ENCODE measurements at regions not wholly inside any gene's neighbourhood (a gene's known extent, or its start where the extent isn't known, plus 50 kb on each side); places are given as distances from the start of the nearest gene placed in this dataset.

- no peak overlapping the region for H3K27ac ChIP-seq
- H3K4me1 ChIP-seq (replicated peaks; ENCODE audit: insufficient read depth): peaks cover 4% of the 10 kb centered on the region
- ChIA-PET CTCF (interaction anchor here (0.6 kb wide), 1 partner anchor 77 kb away, joined by 6 read pairs; no protein-coding TSS in a partner anchor), POLR2A (ENCODE audit: unreplicated experiment) (no interaction called here)
- intact Hi-C loops (cut with micrococcal nuclease; ENCODE audit: unreplicated experiment): loop anchor here (10.0 kb wide), 1 partner anchor 249 kb away; no protein-coding TSS in a partner anchor
- no TSS peak for BruUV-seq (replicated peaks)
- no peaks in the 10 kb centered on the region; the same call in 1 of the 2 replicates for H3K9me3 ChIP-seq (ENCODE audit: insufficient read depth, low read depth)
- no peak overlapping the region for H3K4me2 ChIP-seq
- H3F3A ChIP-seq (ENCODE audit: insufficient read depth, low read depth): no peaks in the 10 kb centered on the region
- H3K27me3 ChIP-seq (ENCODE audit: insufficient read depth, low read depth): no peaks in the 10 kb centered on the region
- H3K9me2 ChIP-seq (ENCODE audit: insufficient read depth): no peaks in the 10 kb centered on the region
- H3K36me3 ChIP-seq (ENCODE audit: low read depth): no peaks in the 10 kb centered on the region
- no peak overlapping the region for H3K4me3 ChIP-seq
- H2AFZ ChIP-seq: no peak overlapping the region
- no peaks in the 10 kb centered on the region for H4K20me1 ChIP-seq (ENCODE audit: insufficient read depth)
- no peak for DNase-seq
- H3K79me2 ChIP-seq (ENCODE audit: low read depth): no peaks in the 10 kb centered on the region
- no peak for TF ChIP-seq CTCF (conservative IDR thresholded peaks at IDR 0.05)
- no peak for TF ChIP-seq EZH2 (IDR thresholded peaks at IDR 0.05; ENCODE audit: low read depth)
Measured at GRCh38 chr17:6915620-6916019, 80.2 kb upstream of the ALOX12 start.

GRCh38 chr17:6919158-6919557 is 76.7 kb upstream of the ALOX12 start:
- BruUV-seq (replicated peaks): no TSS peak
- H3K4me2 ChIP-seq: no peak overlapping the region
- CTCF ChIA-PET: interaction anchor here (0.6 kb wide), 1 partner anchor 168 kb away, joined by 4 read pairs; no protein-coding TSS in a partner anchor

GRCh38 chr17:6923385-6923784 is 72.5 kb upstream of the ALOX12 start:
- Histone ChIP-seq H3K9me2 (ENCODE audit: insufficient read depth) (no peaks in the 10 kb centered on the region), H3F3A (ENCODE audit: insufficient read depth, low read depth) (no peaks in the 10 kb centered on the region), H3K27ac (no peak overlapping the region), H2AFZ (no peak overlapping the region), H3K36me3 (ENCODE audit: low read depth) (no peaks in the 10 kb centered on the region), H3K4me1 (replicated peaks; ENCODE audit: insufficient read depth) (peaks cover 13% of the 10 kb centered on the region), H3K27me3 (ENCODE audit: insufficient read depth, low read depth) (no peaks in the 10 kb centered on the region), H3K9me3 (ENCODE audit: insufficient read depth, low read depth) (peaks cover 11% of the 10 kb centered on the region; the same call in 1 of the 2 replicates), H3K4me2 (no peak overlapping the region), H3K79me2 (ENCODE audit: low read depth) (no peaks in the 10 kb centered on the region), H4K20me1 (ENCODE audit: insufficient read depth) (no peaks in the 10 kb centered on the region), H3K4me3 (no peak overlapping the region)
- ChIA-PET POLR2A (ENCODE audit: unreplicated experiment) (no interaction called here), CTCF (interaction anchor here (0.6 to 1.0 kb wide), 2 partner anchors 12 to 85 kb away, joined by 3 read pairs; no protein-coding TSS in a partner anchor)
- no TSS peak for BruUV-seq (replicated peaks)
- DNase-seq: no peak
- intact Hi-C loops (cut with micrococcal nuclease; ENCODE audit: unreplicated experiment): no loop called here
- TF ChIP-seq CTCF (conservative IDR thresholded peaks at IDR 0.05) (no peak), EZH2 (IDR thresholded peaks at IDR 0.05; ENCODE audit: low read depth) (no peak)

More at GRCh38 chr17:6919158-6919557, 76.7 kb upstream of the ALOX12 start:
- no peak overlapping the region for H3K4me3 ChIP-seq
- H2AFZ ChIP-seq: no peak overlapping the region
- H3F3A ChIP-seq (ENCODE audit: insufficient read depth, low read depth): no peaks in the 10 kb centered on the region
- H3K79me2 ChIP-seq (ENCODE audit: low read depth): no peaks in the 10 kb centered on the region
- no peaks in the 10 kb centered on the region for H3K27me3 ChIP-seq (ENCODE audit: insufficient read depth, low read depth)
- DNase-seq: no peak
- H4K20me1 ChIP-seq (ENCODE audit: insufficient read depth): no peaks in the 10 kb centered on the region
- intact Hi-C loops (cut with micrococcal nuclease; ENCODE audit: unreplicated experiment): loop anchor here (10.0 kb wide), 1 partner anchor 246 kb away; no protein-coding TSS in a partner anchor
- no peaks in the 10 kb centered on the region for H3K36me3 ChIP-seq (ENCODE audit: low read depth)
- POLR2A ChIA-PET (ENCODE audit: unreplicated experiment): no interaction called here
- H3K4me1 ChIP-seq (replicated peaks; ENCODE audit: insufficient read depth): peaks cover 3% of the 10 kb centered on the region; the same call in 1 of the 2 replicates
- H3K9me2 ChIP-seq (ENCODE audit: insufficient read depth): no peaks in the 10 kb centered on the region
- H3K27ac ChIP-seq: no peak overlapping the region
- TF ChIP-seq CTCF (conservative IDR thresholded peaks at IDR 0.05): no peak
- TF ChIP-seq EZH2 (IDR thresholded peaks at IDR 0.05; ENCODE audit: low read depth): no peak
- H3K9me3 ChIP-seq (ENCODE audit: insufficient read depth, low read depth): no peaks in the 10 kb centered on the region; the same call in 1 of the 2 replicates
